Keratinocyte (primary cell): ENCODE measurements at regions not wholly inside any gene's neighbourhood (a gene's known extent, or its start where the extent isn't known, plus 50 kb on each side); places are given as distances from the start of the nearest gene placed in this dataset.

Experiments
- DNase-seq: peaks from one replicate; pipeline ENCODE4 v3.0.0-alpha.2; 2011; ENCODE audit warnings: low read depth, missing footprints, low spot score
- FAIRE-seq: peaks from 2 replicates; lab custom pipeline; 2011; peaks lifted over from hg19 to GRCh38; lab: Jason Lieb, UNC
- H2AFZ ChIP-seq: 2 replicates; pipeline ENCODE4 v1.6.0; 2012; ENCODE audit warnings: low read length, control low read depth, inconsistent platforms; ENCODE audit not compliant: control insufficient read depth
- H3K27ac ChIP-seq: 2 replicates; pipeline ENCODE4 v1.5.1; 2011; ENCODE audit warnings: low read length; ENCODE audit not compliant: control insufficient read depth, insufficient read depth
- H3K27me3 ChIP-seq: 3 replicates; pipeline ENCODE4 v1.6.0; 2011; ENCODE audit warnings: low read length; ENCODE audit not compliant: control insufficient read depth, insufficient read depth; ENCODE audit errors: extremely low read depth
- H3K36me3 ChIP-seq, 2 experiments: 2 replicates in 1 of 2; 3 replicates in 1 of 2; pipeline ENCODE4 v1.5.1; 2011; ENCODE audit warnings: low read length in 2 of 2, mild to moderate bottlenecking in 1 of 2; ENCODE audit not compliant: control insufficient read depth in 2 of 2, insufficient read depth in 2 of 2; ENCODE audit errors: extremely low read depth in 1 of 2
- H3K4me1 ChIP-seq: 3 replicates; pipeline ENCODE4 v1.5.1; 2011; ENCODE audit warnings: low read length; ENCODE audit not compliant: control insufficient read depth, insufficient read depth; ENCODE audit errors: extremely low read depth
- H3K4me2 ChIP-seq: 3 replicates; pipeline ENCODE4 v1.6.0; 2011; ENCODE audit warnings: low read depth, low read length; ENCODE audit not compliant: control insufficient read depth, insufficient read depth; ENCODE audit errors: extremely low read depth
- H3K4me3 ChIP-seq, 3 experiments: fragments of 200-600 bp in 1 of 3; sonication (generic) in 1 of 3; 2 replicates in 2 of 3; 3 replicates in 1 of 3; pipeline ENCODE4 v1.5.1; 2011 to 2016; ENCODE audit warnings: low read length in 3 of 3, mild to moderate bottlenecking in 3 of 3, control low read depth in 2 of 3, inconsistent platforms in 1 of 3, low read depth in 1 of 3, mixed read lengths in 1 of 3, mixed run types in 1 of 3, moderate library complexity in 1 of 3; ENCODE audit not compliant: control insufficient read depth in 2 of 3, insufficient read depth in 2 of 3; ENCODE audit errors: extremely low read depth in 1 of 3
- H3K79me2 ChIP-seq: 2 replicates; pipeline ENCODE4 v1.6.0; 2012; ENCODE audit warnings: low read length; ENCODE audit not compliant: control insufficient read depth, insufficient read depth
- H3K9ac ChIP-seq: 3 replicates; pipeline ENCODE4 v1.6.0; 2011; ENCODE audit warnings: low read length; ENCODE audit not compliant: control insufficient read depth, insufficient read depth; ENCODE audit errors: extremely low read depth
- H3K9me1 ChIP-seq: 3 replicates; pipeline ENCODE4 v1.6.0; 2011; ENCODE audit warnings: low read length; ENCODE audit not compliant: control insufficient read depth, insufficient read depth; ENCODE audit errors: extremely low read depth
- H3K9me3 ChIP-seq: 2 replicates; pipeline ENCODE4 v1.5.1; 2012; ENCODE audit warnings: low read depth, low read length; ENCODE audit not compliant: control insufficient read depth
- H4K20me1 ChIP-seq: 3 replicates; pipeline ENCODE4 v1.6.0; 2011; ENCODE audit warnings: low read length; ENCODE audit not compliant: control insufficient read depth, insufficient read depth; ENCODE audit errors: extremely low read depth
- EZH2 ChIP-seq: IDR thresholded peaks from one replicate; pipeline ENCODE4 v1.6.1; 2012; ENCODE audit warnings: inconsistent platforms, mild to moderate bottlenecking, low read length, moderate library complexity
- dilution Hi-C: fragments of 300-500 bp; cut with MboI; formaldehyde crosslinking; loops from one replicate; pipeline ENCODE4 v1.7.0; 2020; ENCODE audit warnings: low sequenced_read_pairs; ENCODE audit not compliant: extremely low pct_ligation_motif_present
- TF ChIP-seq, protein P1 (sequence below), 3 experiments: IDR thresholded peaks in 1 of 3; conservative IDR thresholded peaks in 1 of 3; optimal IDR thresholded peaks in 1 of 3; 2 replicates in 2 of 3; 3 replicates in 1 of 3; pipeline versions ENCODE3 to v1.5.1; 2011; ENCODE audit warnings: low read length in 3 of 3, mild to moderate bottlenecking in 3 of 3, moderate library complexity in 2 of 3, control low read depth in 1 of 3, inconsistent platforms in 1 of 3; ENCODE audit not compliant: insufficient read depth in 2 of 3; ENCODE audit errors: extremely low read depth in 1 of 3

- DNase-seq (no peak), FAIRE-seq (no peak)
- Histone ChIP-seq H3K9ac (no peak overlapping the region), H3K36me3 (no peaks in the 10 kb centered on the region), H3K9me1 (no peaks in the 10 kb centered on the region), H4K20me1 (no peaks in the 10 kb centered on the region), H3K79me2 (no peaks in the 10 kb centered on the region), H3K27me3 (no peaks in the 10 kb centered on the region), H3K9me3 (no peaks in the 10 kb centered on the region), H3K4me1 (peaks cover 30% of the 10 kb centered on the region), H3K27ac (no peak overlapping the region), H2AFZ (no peak overlapping the region), H3K4me2 (no peak overlapping the region), H3K4me3 (no peak overlapping the region)
- dilution Hi-C loops = no loop called here
- TF ChIP-seq, protein P1, sequence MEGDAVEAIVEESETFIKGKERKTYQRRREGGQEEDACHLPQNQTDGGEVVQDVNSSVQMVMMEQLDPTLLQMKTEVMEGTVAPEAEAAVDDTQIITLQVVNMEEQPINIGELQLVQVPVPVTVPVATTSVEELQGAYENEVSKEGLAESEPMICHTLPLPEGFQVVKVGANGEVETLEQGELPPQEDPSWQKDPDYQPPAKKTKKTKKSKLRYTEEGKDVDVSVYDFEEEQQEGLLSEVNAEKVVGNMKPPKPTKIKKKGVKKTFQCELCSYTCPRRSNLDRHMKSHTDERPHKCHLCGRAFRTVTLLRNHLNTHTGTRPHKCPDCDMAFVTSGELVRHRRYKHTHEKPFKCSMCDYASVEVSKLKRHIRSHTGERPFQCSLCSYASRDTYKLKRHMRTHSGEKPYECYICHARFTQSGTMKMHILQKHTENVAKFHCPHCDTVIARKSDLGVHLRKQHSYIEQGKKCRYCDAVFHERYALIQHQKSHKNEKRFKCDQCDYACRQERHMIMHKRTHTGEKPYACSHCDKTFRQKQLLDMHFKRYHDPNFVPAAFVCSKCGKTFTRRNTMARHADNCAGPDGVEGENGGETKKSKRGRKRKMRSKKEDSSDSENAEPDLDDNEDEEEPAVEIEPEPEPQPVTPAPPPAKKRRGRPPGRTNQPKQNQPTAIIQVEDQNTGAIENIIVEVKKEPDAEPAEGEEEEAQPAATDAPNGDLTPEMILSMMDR (optimal IDR thresholded peaks at IDR 0.05 in 1 of 3, IDR thresholded peaks at IDR 0.05 in 1 of 3, conservative IDR thresholded peaks at IDR 0.05 in 1 of 3; ENCODE audit: extremely low read depth in 1 of 3, insufficient read depth in 2 of 3, low read length in 3 of 3) = no peak
- TF ChIP-seq EZH2 = no peak
Measured at GRCh38 chr3:56932866-56933265, 127.6 kb upstream of the SPATA12 start.

DNA sequence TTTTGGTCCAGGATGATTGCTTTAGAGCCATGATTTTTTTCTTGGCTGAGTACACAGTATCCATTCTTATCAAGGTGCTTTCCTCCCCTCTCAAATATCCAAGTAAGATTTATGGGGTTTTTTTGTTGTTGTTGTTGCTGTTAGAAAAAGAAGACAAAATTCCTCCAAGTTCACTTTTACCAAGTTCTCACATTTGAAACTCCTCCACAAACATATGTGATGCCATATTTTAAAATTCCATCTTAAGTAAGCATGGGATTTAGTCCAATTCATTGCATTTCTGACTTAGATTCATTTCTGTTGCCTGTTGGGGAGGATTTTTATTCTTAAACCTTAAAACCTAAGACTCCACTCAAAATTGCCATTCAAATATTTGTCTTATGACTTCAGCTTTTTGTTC lies 128.6 kb upstream of the SPATA12 start:
- no peaks in the 10 kb centered on the region for H3K27me3 ChIP-seq
- TF ChIP-seq, protein P1 (optimal IDR thresholded peaks at IDR 0.05 in 1 of 3, IDR thresholded peaks at IDR 0.05 in 1 of 3, conservative IDR thresholded peaks at IDR 0.05 in 1 of 3; ENCODE audit: extremely low read depth in 1 of 3, insufficient read depth in 2 of 3, low read length in 3 of 3) = no peak
- TF ChIP-seq EZH2 = no peak
- peaks cover 33% of the 10 kb centered on the region for H3K4me1 ChIP-seq
- no peak overlapping the region for H3K4me3 ChIP-seq
- H3K4me2 ChIP-seq = no peak overlapping the region
- no peaks in the 10 kb centered on the region for H4K20me1 ChIP-seq
- H2AFZ ChIP-seq = no peak overlapping the region
- H3K9ac ChIP-seq = no peak overlapping the region
- no peaks in the 10 kb centered on the region for H3K9me3 ChIP-seq
- H3K27ac ChIP-seq = no peak overlapping the region
- DNase-seq (no peak), FAIRE-seq (no peak)
- no peaks in the 10 kb centered on the region for H3K79me2 ChIP-seq
- dilution Hi-C loops = no loop called here
- H3K36me3 ChIP-seq = no peaks in the 10 kb centered on the region
- H3K9me1 ChIP-seq = no peaks in the 10 kb centered on the region
